Ovary (tissue), 7 donors: ENCODE measurements at regions not wholly inside any gene's neighbourhood (a gene's known extent, or its start where the extent isn't known, plus 50 kb on each side); places are given as distances from the start of the nearest gene placed in this dataset.

Experiments used
- DNase-seq, 5 donors: peaks; one replicate each; pipeline ENCODE4 v3.0.0-alpha.2; 2019 to 2020
- H3K27ac ChIP-seq, 2 donors: fragments of 200-600 bp; one replicate each; pipeline versions ENCODE4 v1.5.1 to v1.8.0; 2019 to 2022
- H3K27me3 ChIP-seq: fragments of 200-600 bp; one replicate; pipeline ENCODE4 v1.8.0; 2022
- H3K36me3 ChIP-seq: fragments of 200-600 bp; sonication (generic); one replicate; pipeline ENCODE4 v1.5.1; 2019
- H3K4me1 ChIP-seq: one replicate; pipeline ENCODE4 v1.8.1; 2013; ENCODE audit warnings: mild to moderate bottlenecking, moderate library complexity; ENCODE audit not compliant: insufficient read depth
- H3K4me3 ChIP-seq: fragments of 200-600 bp; sonication (generic); one replicate; pipeline ENCODE4 v1.5.1; 2017
- H3K9me3 ChIP-seq, 2 donors: fragments of 200-600 bp in 1 of 2; sonication (generic) in 1 of 2; one replicate each; pipeline versions ENCODE4 v1.5.1 to v1.8.1; 2013 to 2019; ENCODE audit warnings: mild to moderate bottlenecking in 1 of 2, moderate library complexity in 1 of 2
- EP300 ChIP-seq: sonication (generic); formaldehyde crosslinking; IDR thresholded peaks from one replicate; pipeline ENCODE4 v1.6.1; 2017; ENCODE audit warnings: antibody characterized with exemption
- POLR2A ChIP-seq: fragments of 450-650 bp; IDR thresholded peaks from one replicate; pipeline ENCODE4 v1.6.1; 2017; ENCODE audit warnings: antibody characterized with exemption, mild to moderate bottlenecking, moderate library complexity
- WGBS, 3 donors: extraction: QIAGEN DNeasy Blood & Tissue Kit in 1 of 3; methylation state at CpG; one replicate each; pipeline versions ENCODE4 v1.1.5 to v1.1.7; 2013 to 2017; 5-methylcytosine and 5-hydroxymethylcytosine counted together
- intact Hi-C, 4 donors: fragments of 100-400 bp; cut with DNase I; formaldehyde crosslinking; loops; one replicate each; pipeline versions ENCODE4 v1.11.0 to v1.15.1; 2022 to 2023
- TF ChIP-seq, protein P1 (sequence below), 3 donors: fragments of 450-650 bp in 2 of 3; fragments of 200-600 bp in 1 of 3; IDR thresholded peaks; one replicate each; pipeline versions ENCODE4 v1.5.1 to v1.8.0; 2016 to 2022; ENCODE audit warnings: antibody characterized with exemption in 3 of 3, mild to moderate bottlenecking in 1 of 3
- donor health status: DM: no; HTN: no; CAD: no; lungs with moderate emphysema.
- donor health status: DM: no; HTN: no; CAD: no.
- donor health status: Bipolar disorder and iron deficiency.
- donor health status: DM: no; HTN: no; CAD: no.
- donor health status: DM: yes; HTN: yes; CAD: no.

DNA sequence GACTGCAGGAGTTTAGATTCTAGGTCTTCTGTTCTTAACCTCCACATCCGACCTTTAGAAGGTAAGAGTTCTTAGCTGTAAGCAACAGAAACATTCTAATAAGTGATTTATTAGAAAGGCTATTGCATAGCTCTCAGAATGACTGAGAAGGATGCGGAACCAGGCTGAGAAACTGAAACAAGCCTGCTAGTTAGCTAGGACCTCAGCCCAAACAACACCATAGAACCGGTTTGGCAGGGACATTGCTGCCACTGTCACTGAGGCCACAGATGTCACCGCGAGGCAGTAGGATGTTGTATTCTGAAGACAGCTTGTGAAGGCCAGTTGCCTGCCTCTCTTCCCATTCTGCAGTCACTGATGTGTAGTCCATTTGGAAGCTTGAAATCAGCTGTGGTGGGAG is 160.0 kb upstream of the ARX start:
- intact Hi-C loops, result no loop called here
- Histone ChIP-seq H3K27me3 (no peaks in the 10 kb centered on the region), H3K4me3 (no peak overlapping the region), H3K27ac (no peak overlapping the region), H3K9me3 (no peaks in the 10 kb centered on the region), H3K36me3 (no peaks in the 10 kb centered on the region), H3K4me1 (no peaks in the 10 kb centered on the region)
- no peak for TF ChIP-seq EP300
- TF ChIP-seq POLR2A, result no peak
- TF ChIP-seq, protein P1, sequence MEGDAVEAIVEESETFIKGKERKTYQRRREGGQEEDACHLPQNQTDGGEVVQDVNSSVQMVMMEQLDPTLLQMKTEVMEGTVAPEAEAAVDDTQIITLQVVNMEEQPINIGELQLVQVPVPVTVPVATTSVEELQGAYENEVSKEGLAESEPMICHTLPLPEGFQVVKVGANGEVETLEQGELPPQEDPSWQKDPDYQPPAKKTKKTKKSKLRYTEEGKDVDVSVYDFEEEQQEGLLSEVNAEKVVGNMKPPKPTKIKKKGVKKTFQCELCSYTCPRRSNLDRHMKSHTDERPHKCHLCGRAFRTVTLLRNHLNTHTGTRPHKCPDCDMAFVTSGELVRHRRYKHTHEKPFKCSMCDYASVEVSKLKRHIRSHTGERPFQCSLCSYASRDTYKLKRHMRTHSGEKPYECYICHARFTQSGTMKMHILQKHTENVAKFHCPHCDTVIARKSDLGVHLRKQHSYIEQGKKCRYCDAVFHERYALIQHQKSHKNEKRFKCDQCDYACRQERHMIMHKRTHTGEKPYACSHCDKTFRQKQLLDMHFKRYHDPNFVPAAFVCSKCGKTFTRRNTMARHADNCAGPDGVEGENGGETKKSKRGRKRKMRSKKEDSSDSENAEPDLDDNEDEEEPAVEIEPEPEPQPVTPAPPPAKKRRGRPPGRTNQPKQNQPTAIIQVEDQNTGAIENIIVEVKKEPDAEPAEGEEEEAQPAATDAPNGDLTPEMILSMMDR (IDR thresholded peaks at IDR 0.05), result no peak
- WGBS, 3 donors, result 76 to 78% (median 77%) methylated on average over 5 of the region's 5 CpGs
- no peak for DNase-seq

DNA sequence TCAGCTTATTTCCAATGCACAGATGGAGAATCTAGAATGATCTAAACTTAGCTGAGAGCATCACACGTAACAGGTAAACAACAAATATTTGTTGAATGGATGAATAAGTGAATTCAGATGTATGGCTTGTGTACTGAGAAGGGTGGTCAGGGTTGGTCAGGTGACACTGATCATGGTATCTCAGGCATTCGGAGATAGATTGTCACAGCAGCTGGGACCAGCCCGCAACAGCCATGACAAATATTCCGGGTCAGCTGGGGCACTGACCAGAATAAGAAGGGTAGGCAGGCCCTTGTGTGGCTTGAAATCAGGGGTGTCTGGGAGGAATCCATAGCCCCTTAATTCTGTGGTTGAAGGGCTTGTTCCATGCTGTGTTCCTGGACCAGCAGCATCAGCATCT is 159.4 kb upstream of the ARX start:
- no peaks in the 10 kb centered on the region for H3K9me3 ChIP-seq
- intact Hi-C loops, result no loop called here
- no peak overlapping the region for H3K27ac ChIP-seq
- no peaks in the 10 kb centered on the region for H3K27me3 ChIP-seq
- H3K4me3 ChIP-seq, result no peak overlapping the region
- no peaks in the 10 kb centered on the region for H3K4me1 ChIP-seq
- TF ChIP-seq, protein P1 (IDR thresholded peaks at IDR 0.05), result no peak
- no peak for TF ChIP-seq POLR2A
- TF ChIP-seq EP300, result no peak
- no peak for DNase-seq
- H3K36me3 ChIP-seq, result no peaks in the 10 kb centered on the region
- 77 to 87% (median 81%) methylated on average over 4 of the region's 4 CpGs for WGBS, 3 donors

DNA sequence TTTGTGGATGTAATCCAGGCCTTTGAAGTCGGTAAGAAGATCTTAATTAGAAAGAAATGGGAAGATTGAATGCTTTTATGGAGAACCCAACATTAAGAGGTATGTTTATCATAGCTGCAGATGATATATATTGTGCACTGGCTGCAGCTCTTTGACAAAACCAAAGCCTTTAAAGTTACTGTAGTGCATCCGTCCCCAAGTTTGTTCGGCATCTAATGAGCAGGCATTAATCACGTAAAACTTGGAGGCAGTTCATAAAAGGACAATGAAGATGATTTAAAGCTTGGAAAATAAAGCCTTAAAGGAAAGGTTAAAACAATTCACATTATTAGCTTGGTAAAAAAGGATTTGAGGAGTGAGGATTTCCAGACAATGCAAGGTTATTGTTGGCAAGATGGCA is 150.8 kb upstream of the ARX start:
- TF ChIP-seq POLR2A, result no peak
- TF ChIP-seq EP300, result no peak
- TF ChIP-seq, protein P1 (IDR thresholded peaks at IDR 0.05), result no peak
- Histone ChIP-seq H3K4me3 (no peak overlapping the region), H3K36me3 (no peaks in the 10 kb centered on the region), H3K9me3 (no peaks in the 10 kb centered on the region), H3K4me1 (no peaks in the 10 kb centered on the region), H3K27ac (no peak overlapping the region), H3K27me3 (no peaks in the 10 kb centered on the region)
- WGBS, 3 donors, result 26 to 33% (median 28%) methylated on average over 4 of the region's 4 CpGs
- intact Hi-C loops, result no loop called here
- DNase-seq, result no peak

DNA sequence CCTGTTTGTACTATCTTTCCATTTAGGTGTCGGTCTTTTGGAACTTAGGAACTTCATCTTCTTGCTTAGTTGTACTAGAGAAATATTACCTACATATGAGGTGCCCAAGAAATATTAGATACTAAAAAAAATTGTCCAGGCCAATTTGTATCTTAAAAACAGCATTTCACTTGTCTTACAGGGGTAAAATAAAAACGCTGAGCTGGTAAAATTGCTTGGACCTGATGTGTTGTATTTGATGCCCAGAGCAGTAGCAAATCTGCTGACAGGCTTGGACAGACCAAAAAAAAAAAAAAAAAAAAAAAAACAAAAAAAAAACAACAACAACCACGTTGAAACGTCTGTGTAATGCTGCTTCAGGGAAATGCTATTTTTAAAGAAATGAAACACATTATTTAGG is 150.4 kb upstream of the ARX start:
- H3K9me3 ChIP-seq, result no peaks in the 10 kb centered on the region
- no peaks in the 10 kb centered on the region for H3K27me3 ChIP-seq
- intact Hi-C loops, result no loop called here
- no peaks in the 10 kb centered on the region for H3K4me1 ChIP-seq
- H3K36me3 ChIP-seq, result no peaks in the 10 kb centered on the region
- no peak overlapping the region for H3K27ac ChIP-seq
- no peak for DNase-seq
- TF ChIP-seq, protein P1 (IDR thresholded peaks at IDR 0.05), result no peak
- TF ChIP-seq EP300 (no peak), POLR2A (no peak)
- WGBS, 3 donors, result 21 to 31% (median 29%) methylated on average over 4 of the region's 4 CpGs
- no peak overlapping the region for H3K4me3 ChIP-seq

DNA sequence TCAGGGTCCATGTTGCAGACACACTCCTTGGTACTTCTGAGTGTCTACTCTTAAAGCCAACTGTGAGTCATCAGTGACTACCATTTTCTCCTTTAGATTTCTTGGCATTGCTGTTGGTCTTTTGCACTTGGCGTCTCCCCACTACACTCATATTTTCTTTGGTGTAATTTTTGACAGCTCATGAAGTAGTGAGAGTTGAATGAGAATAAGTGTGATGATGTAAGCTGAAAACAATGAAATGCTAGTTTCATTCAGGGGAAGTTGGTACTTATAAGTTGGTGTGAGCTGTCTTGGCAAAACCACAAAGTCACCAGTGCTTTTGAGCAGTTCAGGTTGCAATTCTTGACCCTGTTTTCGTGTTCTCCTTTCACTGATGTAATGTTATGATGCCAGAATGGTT is 142.9 kb upstream of the ARX start:
- intact Hi-C loops, result no loop called here
- no peaks in the 10 kb centered on the region for H3K9me3 ChIP-seq

More for the DNA sequence above, 142.9 kb upstream of the ARX start:
- no peaks in the 10 kb centered on the region for H3K36me3 ChIP-seq
- TF ChIP-seq, protein P1 (IDR thresholded peaks at IDR 0.05), result no peak
- TF ChIP-seq EP300 (no peak), POLR2A (no peak)
- H3K27ac ChIP-seq, result no peak overlapping the region
- WGBS, 3 donors, result 51 to 55% (median 55%) methylated on average over 2 of the region's 2 CpGs
- no peaks in the 10 kb centered on the region for H3K27me3 ChIP-seq
- H3K4me1 ChIP-seq, result no peaks in the 10 kb centered on the region
- H3K4me3 ChIP-seq, result no peak overlapping the region
- no peak for DNase-seq
